C4-2B (cell line): ENCODE measurements at regions not wholly inside any gene's neighbourhood (a gene's known extent, or its start where the extent isn't known, plus 50 kb on each side); places are given as distances from the start of the nearest gene placed in this dataset.

Experiments
- H3K27ac ChIP-seq: fragments of 450-650 bp; 2 replicates; pipeline ENCODE4 v1.5.1; 2017
- CTCF ChIP-seq: fragments of 450-650 bp; conservative IDR thresholded peaks from 2 replicates; pipeline ENCODE4 v1.5.1; 2017; ENCODE audit warnings: mild to moderate bottlenecking
- ZFX ChIP-seq: fragments of 450-650 bp; IDR thresholded peaks from 2 replicates; pipeline ENCODE4 v1.6.1; 2017

- no peak for TF ChIP-seq ZFX
- no peak for TF ChIP-seq CTCF
- no peak overlapping the region for H3K27ac ChIP-seq
Observed at GRCh38 chr13:112184851-112185371, 118.0 kb downstream of the SOX1 start.

GRCh38 chr13:112185466-112185865 is 118.5 kb downstream of the SOX1 start:
- TF ChIP-seq ZFX (no peak), CTCF (no peak)
- H3K27ac ChIP-seq: no peak overlapping the region

GRCh38 chr13:112186091-112186490 is 119.1 kb downstream of the SOX1 start:
- no peak overlapping the region for H3K27ac ChIP-seq
- TF ChIP-seq CTCF: no peak
- TF ChIP-seq ZFX: no peak

GRCh38 chr13:112187527-112188297 is 120.8 kb downstream of the SOX1 start:
- TF ChIP-seq CTCF (no peak), ZFX (no peak)
- H3K27ac ChIP-seq: no peak overlapping the region

- TF ChIP-seq ZFX (no peak), CTCF (no peak)
- H3K27ac ChIP-seq: no peak overlapping the region
Observed at GRCh38 chr13:112188298-112188610, 121.3 kb downstream of the SOX1 start.

- H3K27ac ChIP-seq: no peak overlapping the region
- TF ChIP-seq ZFX (no peak), CTCF (no peak)
Observed at GRCh38 chr13:112193463-112194166, 126.7 kb downstream of the SOX1 start.

- no peak for TF ChIP-seq ZFX
- TF ChIP-seq CTCF: no peak
- H3K27ac ChIP-seq: no peak overlapping the region
Observed at GRCh38 chr13:112194167-112194530, 127.2 kb downstream of the SOX1 start.
